NB4 (cell line): ENCODE measurements at regions not wholly inside any gene's neighbourhood (a gene's known extent, or its start where the extent isn't known, plus 50 kb on each side); places are given as distances from the start of the nearest gene placed in this dataset.

Source experiments
- CTCF ChIP-seq: IDR thresholded peaks from one replicate; pipeline ENCODE4 v1.5.1; 2012; ENCODE audit warnings: low read depth, low read length
- POLR2A ChIP-seq: IDR thresholded peaks from 2 replicates; pipeline ENCODE4 v1.6.1; 2011; ENCODE audit warnings: mild to moderate bottlenecking; ENCODE audit not compliant: insufficient read length; ENCODE audit errors: extremely low read depth

GRCh38 chr3:27613846-27614500 is 108.2 kb downstream of the EOMES start:
- TF ChIP-seq CTCF, result no peak
- TF ChIP-seq POLR2A, result no peak
